ENCODE measurements at regions not wholly inside any gene's neighbourhood (a gene's known extent, or its start where the extent isn't known, plus 50 kb on each side); places are given as distances from the start of the nearest gene placed in this dataset.
A peak's percentile ranks its signal among the peaks of the same experiment; 100 is the strongest.

DNA sequence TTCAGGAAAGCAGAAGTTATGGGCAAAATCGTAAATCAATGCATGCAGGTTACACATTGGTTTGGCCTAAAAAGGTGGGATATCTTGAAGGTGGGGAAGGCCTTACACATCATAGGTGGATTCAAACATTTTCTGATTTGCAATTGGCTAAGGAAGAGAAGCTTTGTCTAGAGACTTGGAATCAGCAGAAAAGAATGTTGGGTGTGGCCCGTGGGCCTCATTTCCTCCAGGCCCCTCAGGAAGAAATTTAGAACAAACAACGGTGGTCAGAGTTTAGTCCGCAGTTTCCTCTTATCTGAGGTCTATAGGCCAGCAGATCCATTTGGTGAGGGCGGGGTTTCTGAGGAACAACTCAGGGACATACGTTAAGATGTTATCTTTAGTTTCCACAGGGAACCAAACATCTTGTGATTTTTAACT, 50.9 kb upstream of the AFF3 start:
- no peaks in the 10 kb centered on the region for H3K9me3 ChIP-seq
- H3K4me3 ChIP-seq (ENCODE audit: low read depth, low read length): no peak overlapping the region
- intact Hi-C loops (cut with micrococcal nuclease; ENCODE audit: unreplicated experiment): no loop called here
- ChIA-PET POLR2A (no interaction called here), CTCF (no interaction called here)
- no peak overlapping the region for H3K4me3 Mint-ChIP-seq (ENCODE audit: unreplicated experiment)
- peaks cover 31% of the 10 kb centered on the region for H3K9me3 Mint-ChIP-seq (ENCODE audit: unreplicated experiment)
- TF ChIP-seq, protein P1, sequence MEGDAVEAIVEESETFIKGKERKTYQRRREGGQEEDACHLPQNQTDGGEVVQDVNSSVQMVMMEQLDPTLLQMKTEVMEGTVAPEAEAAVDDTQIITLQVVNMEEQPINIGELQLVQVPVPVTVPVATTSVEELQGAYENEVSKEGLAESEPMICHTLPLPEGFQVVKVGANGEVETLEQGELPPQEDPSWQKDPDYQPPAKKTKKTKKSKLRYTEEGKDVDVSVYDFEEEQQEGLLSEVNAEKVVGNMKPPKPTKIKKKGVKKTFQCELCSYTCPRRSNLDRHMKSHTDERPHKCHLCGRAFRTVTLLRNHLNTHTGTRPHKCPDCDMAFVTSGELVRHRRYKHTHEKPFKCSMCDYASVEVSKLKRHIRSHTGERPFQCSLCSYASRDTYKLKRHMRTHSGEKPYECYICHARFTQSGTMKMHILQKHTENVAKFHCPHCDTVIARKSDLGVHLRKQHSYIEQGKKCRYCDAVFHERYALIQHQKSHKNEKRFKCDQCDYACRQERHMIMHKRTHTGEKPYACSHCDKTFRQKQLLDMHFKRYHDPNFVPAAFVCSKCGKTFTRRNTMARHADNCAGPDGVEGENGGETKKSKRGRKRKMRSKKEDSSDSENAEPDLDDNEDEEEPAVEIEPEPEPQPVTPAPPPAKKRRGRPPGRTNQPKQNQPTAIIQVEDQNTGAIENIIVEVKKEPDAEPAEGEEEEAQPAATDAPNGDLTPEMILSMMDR (IDR thresholded peaks at IDR 0.05; ENCODE audit: insufficient read depth in 1 of 2, low read depth in 1 of 2, low read length in 1 of 2, severe bottlenecking in 1 of 2, unreplicated experiment in 1 of 2): no peak
- peak in 1 of 2 experiments; percentile 53 for DNase-seq
- no peak overlapping the region for H3K27ac Mint-ChIP-seq (ENCODE audit: unreplicated experiment)
- H3K4me1 ChIP-seq: peaks cover 4% of the 10 kb centered on the region; the same call in 1 of the 2 replicates
- no TSS peak for BruUV-seq (replicated peaks)
- H3K27me3 ChIP-seq (replicated peaks; ENCODE audit: control insufficient read depth, insufficient read depth, low read length): no peaks in the 10 kb centered on the region
- H3K4me1 Mint-ChIP-seq (ENCODE audit: low read depth, unreplicated experiment): no peaks in the 10 kb centered on the region
- no peaks in the 10 kb centered on the region for H3K27me3 Mint-ChIP-seq (ENCODE audit: insufficient read depth, unreplicated experiment)
- no peaks in the 10 kb centered on the region for H3K36me3 ChIP-seq (ENCODE audit: control insufficient read depth, insufficient read depth, low read length)
- H3K36me3 Mint-ChIP-seq (ENCODE audit: insufficient read depth, unreplicated experiment): no peaks in the 10 kb centered on the region

DNA sequence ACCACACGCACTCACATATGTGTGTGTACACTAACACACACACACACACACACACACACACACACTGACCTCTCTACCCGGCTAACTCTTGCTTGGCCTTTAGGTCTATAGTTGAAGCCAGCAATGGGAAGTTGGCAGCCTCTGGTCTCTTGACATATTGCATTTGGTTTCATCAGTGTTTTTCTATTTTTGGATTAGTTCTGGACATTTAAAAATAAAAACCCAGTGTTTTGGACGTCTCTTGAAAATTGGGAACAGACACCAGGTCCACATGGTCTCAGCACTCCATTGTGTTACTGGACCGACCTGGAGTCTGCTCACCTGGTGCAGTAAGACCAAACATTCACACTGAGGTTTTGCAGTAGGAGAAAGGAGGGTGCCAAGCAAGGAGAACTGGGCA, 50.4 kb upstream of the AFF3 start:
- no peaks in the 10 kb centered on the region for H3K27me3 ChIP-seq (replicated peaks; ENCODE audit: control insufficient read depth, insufficient read depth, low read length)
- H3K27me3 Mint-ChIP-seq (ENCODE audit: insufficient read depth, unreplicated experiment): no peaks in the 10 kb centered on the region
- ChIA-PET CTCF (no interaction called here), POLR2A (no interaction called here)
- DNase-seq: no peak
- H3K4me1 Mint-ChIP-seq (ENCODE audit: low read depth, unreplicated experiment): no peaks in the 10 kb centered on the region
- no peaks in the 10 kb centered on the region for H3K36me3 ChIP-seq (ENCODE audit: control insufficient read depth, insufficient read depth, low read length)
- no peaks in the 10 kb centered on the region for H3K36me3 Mint-ChIP-seq (ENCODE audit: insufficient read depth, unreplicated experiment)
- TF ChIP-seq, protein P1 (IDR thresholded peaks at IDR 0.05; ENCODE audit: insufficient read depth in 1 of 2, low read depth in 1 of 2, low read length in 1 of 2, severe bottlenecking in 1 of 2, unreplicated experiment in 1 of 2): no peak
- H3K9me3 ChIP-seq: no peaks in the 10 kb centered on the region
- peaks cover 4% of the 10 kb centered on the region; the same call in 1 of the 2 replicates for H3K4me1 ChIP-seq
- intact Hi-C loops (cut with micrococcal nuclease; ENCODE audit: unreplicated experiment): no loop called here
- H3K27ac Mint-ChIP-seq (ENCODE audit: unreplicated experiment): no peak overlapping the region
- H3K9me3 Mint-ChIP-seq (ENCODE audit: unreplicated experiment): peaks cover 31% of the 10 kb centered on the region
- H3K4me3 Mint-ChIP-seq (ENCODE audit: unreplicated experiment): no peak overlapping the region
- BruUV-seq (replicated peaks): no TSS peak
- no peak overlapping the region for H3K4me3 ChIP-seq (ENCODE audit: low read depth, low read length)

DNA sequence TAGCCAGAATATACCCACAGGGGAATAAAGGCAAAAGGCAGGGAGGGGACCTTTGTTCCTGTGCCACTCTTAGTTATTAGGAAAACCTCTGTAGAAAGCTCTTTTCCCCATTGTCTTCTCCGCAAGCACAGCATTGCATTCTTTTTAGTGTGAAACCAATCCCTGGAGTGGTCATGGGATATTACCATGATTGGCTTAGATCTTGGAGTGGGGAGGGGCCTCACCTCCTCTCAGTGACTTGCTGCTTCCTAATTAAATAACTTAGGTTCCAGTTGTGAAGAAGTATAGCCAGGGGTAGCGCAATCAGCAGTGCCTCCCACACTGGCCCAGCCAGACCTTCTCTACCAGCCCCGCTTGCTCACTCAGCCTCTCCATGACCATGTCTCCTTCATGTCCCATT, 49.9 kb upstream of the AFF3 start:
- ChIA-PET POLR2A (no interaction called here), CTCF (no interaction called here)
- intact Hi-C loops (cut with micrococcal nuclease; ENCODE audit: unreplicated experiment): no loop called here
- Mint-ChIP-seq H3K4me3 (ENCODE audit: unreplicated experiment) (no peak overlapping the region), H3K27me3 (ENCODE audit: insufficient read depth, unreplicated experiment) (no peaks in the 10 kb centered on the region), H3K27ac (ENCODE audit: unreplicated experiment) (no peak overlapping the region), H3K9me3 (ENCODE audit: unreplicated experiment) (peaks cover 31% of the 10 kb centered on the region), H3K36me3 (ENCODE audit: insufficient read depth, unreplicated experiment) (no peaks in the 10 kb centered on the region), H3K4me1 (ENCODE audit: low read depth, unreplicated experiment) (no peaks in the 10 kb centered on the region)
- Histone ChIP-seq H3K4me1 (peaks cover 4% of the 10 kb centered on the region; the same call in 1 of the 2 replicates), H3K27me3 (replicated peaks; ENCODE audit: control insufficient read depth, insufficient read depth, low read length) (no peaks in the 10 kb centered on the region), H3K36me3 (ENCODE audit: control insufficient read depth, insufficient read depth, low read length) (no peaks in the 10 kb centered on the region), H3K4me3 (ENCODE audit: low read depth, low read length) (no peak overlapping the region), H3K9me3 (no peaks in the 10 kb centered on the region)
- TF ChIP-seq, protein P1 (IDR thresholded peaks at IDR 0.05; ENCODE audit: insufficient read depth in 1 of 2, low read depth in 1 of 2, low read length in 1 of 2, severe bottlenecking in 1 of 2, unreplicated experiment in 1 of 2): no peak
- no TSS peak for BruUV-seq (replicated peaks)
- no peak for DNase-seq

All from Caco-2 (cell line).